ENCODE measurements at regions not wholly inside any gene's neighbourhood (a gene's known extent, or its start where the extent isn't known, plus 50 kb on each side); places are given as distances from the start of the nearest gene placed in this dataset.

DNA sequence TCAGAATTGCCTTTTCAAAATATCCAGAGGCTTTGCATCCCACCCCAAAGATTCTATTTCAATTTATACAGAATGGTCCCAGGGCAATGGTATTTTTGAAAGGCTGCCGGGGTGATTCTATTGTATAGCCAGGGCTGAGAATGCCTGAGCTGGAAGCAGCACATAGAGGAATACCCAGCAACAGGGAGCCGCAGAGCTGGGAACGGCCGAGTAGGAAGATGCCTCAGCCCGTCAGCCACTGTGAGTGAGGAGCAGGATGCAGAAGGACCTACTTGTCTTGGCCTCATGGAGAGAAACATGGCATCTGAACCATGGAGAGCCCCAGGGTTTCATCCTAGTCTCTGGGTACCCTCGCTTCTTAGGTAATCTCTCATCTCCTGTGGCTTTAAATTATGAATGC, 170.8 kb upstream of the FHL2 start:
- DNase-seq (ENCODE audit: low read depth): no peak
- H3K4me3 ChIP-seq (ENCODE audit: low read depth, low read length): no peak overlapping the region
- TF ChIP-seq, protein P1, sequence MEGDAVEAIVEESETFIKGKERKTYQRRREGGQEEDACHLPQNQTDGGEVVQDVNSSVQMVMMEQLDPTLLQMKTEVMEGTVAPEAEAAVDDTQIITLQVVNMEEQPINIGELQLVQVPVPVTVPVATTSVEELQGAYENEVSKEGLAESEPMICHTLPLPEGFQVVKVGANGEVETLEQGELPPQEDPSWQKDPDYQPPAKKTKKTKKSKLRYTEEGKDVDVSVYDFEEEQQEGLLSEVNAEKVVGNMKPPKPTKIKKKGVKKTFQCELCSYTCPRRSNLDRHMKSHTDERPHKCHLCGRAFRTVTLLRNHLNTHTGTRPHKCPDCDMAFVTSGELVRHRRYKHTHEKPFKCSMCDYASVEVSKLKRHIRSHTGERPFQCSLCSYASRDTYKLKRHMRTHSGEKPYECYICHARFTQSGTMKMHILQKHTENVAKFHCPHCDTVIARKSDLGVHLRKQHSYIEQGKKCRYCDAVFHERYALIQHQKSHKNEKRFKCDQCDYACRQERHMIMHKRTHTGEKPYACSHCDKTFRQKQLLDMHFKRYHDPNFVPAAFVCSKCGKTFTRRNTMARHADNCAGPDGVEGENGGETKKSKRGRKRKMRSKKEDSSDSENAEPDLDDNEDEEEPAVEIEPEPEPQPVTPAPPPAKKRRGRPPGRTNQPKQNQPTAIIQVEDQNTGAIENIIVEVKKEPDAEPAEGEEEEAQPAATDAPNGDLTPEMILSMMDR (IDR thresholded peaks at IDR 0.05; ENCODE audit: insufficient read depth, low read depth, low read length): no peak

DNA sequence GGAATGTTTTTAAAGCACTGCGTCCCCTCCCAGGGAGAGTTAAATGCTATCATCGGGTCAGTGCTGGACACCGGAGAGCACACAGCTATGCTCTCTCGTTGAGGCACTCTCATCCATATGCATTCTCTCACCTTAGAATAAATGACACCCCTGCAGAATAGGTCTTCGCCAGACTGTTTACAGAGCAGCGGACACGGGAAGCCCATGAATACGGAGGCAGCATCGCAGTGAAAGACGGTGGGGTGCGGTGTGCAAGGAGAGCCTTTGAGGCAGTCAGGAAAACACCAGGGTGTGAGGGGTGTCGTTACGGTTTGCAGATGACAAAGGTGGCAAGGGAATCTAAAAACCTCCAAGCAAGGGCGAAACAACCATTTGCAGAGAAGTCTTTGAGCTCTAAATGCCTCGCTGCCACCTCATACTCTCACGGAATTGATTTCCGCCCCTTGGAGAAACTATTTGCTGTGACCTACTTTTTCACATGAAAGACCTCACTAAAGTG, 169.2 kb upstream of the FHL2 start:
- no peak overlapping the region for H3K4me3 ChIP-seq (ENCODE audit: low read depth, low read length)
- TF ChIP-seq, protein P1 (IDR thresholded peaks at IDR 0.05; ENCODE audit: insufficient read depth, low read depth, low read length): no peak
- no peak for DNase-seq (ENCODE audit: low read depth)

DNA sequence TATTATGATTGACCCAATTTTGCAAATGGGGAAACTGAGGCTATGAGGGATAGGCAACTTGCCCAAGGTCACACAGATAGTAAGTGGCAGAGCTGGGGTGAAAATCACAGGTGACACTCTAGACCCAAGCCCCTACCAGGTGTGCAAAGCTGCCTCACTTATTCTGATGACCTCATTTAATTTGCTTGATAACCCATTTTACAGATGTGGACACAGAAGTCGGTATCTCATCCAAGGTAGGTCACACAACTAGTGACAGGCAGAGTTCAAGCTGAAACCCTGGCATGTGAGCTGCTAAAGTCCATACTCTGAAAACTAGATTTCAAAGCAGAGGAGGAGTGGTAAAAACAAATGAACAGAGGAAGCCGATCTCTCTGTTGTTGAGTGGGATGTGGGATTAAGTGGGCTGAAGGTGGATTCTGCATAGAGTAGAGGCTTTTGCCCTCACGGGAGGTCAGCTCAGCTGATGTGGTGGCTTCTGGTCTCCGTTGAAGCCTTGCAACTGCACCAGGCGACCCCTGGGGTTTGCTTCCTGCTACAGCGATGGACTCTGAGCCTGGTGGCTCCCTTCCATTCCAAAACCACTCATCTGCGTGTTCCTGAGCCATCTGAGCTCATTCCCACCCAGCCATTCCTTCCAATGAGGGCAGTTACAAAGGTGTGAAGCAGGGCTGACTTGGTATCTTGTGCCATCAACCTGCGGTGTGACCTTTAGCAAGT, 164.3 kb upstream of the FHL2 start:
- no peak for DNase-seq (ENCODE audit: low read depth)
- TF ChIP-seq, protein P1 (IDR thresholded peaks at IDR 0.05; ENCODE audit: insufficient read depth, low read depth, low read length): no peak

DNA sequence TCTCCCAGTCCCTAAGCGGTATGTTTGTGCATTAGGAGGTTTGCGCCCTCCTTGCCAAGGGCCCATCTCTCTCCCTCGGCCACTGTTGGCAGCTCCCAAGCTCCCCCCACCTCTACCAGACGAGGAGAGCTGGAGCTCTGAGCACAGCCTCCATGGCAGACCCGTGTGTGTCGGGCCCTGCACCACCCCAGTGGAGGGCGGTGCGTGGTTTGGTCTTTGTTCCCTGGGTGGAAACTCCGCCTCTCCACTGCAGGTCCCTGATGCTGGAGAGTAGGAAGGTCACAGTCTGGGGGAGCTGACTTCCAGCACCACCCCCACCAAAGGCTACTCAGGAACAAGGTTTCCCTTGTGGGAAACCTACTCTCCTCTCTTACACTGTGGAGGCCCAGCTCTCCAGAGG, 162.6 kb upstream of the FHL2 start:
- H3K4me3 ChIP-seq (ENCODE audit: low read depth, low read length): no peak overlapping the region
- TF ChIP-seq, protein P1 (IDR thresholded peaks at IDR 0.05; ENCODE audit: insufficient read depth, low read depth, low read length): no peak
- no peak for DNase-seq (ENCODE audit: low read depth)

More for the DNA sequence above, 164.3 kb upstream of the FHL2 start:
- H3K4me3 ChIP-seq (ENCODE audit: low read depth, low read length): no peak overlapping the region

DNA sequence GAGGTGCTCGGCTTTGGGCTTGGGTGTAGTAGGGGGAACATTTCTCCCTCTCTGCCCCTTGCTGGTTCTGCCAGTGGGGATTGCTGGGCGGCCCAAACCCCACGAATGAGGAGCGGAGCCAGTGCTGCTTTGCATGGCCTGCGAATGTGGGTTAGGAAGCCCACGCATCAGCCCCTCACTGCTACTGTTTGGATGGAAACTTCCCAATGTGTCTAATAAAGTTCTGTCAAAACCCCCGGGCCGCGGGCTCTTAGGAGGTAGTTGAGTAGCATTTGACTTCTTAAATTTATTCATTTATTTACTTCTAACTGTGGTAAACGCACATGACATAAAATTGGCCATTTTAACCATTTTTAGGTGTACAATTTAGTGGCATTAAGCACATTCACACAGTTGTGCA, 161.3 kb upstream of the FHL2 start:
- DNase-seq (ENCODE audit: low read depth): no peak
- H3K4me3 ChIP-seq (ENCODE audit: low read depth, low read length): no peak overlapping the region
- TF ChIP-seq, protein P1 (IDR thresholded peaks at IDR 0.05; ENCODE audit: insufficient read depth, low read depth, low read length): no peak

DNA sequence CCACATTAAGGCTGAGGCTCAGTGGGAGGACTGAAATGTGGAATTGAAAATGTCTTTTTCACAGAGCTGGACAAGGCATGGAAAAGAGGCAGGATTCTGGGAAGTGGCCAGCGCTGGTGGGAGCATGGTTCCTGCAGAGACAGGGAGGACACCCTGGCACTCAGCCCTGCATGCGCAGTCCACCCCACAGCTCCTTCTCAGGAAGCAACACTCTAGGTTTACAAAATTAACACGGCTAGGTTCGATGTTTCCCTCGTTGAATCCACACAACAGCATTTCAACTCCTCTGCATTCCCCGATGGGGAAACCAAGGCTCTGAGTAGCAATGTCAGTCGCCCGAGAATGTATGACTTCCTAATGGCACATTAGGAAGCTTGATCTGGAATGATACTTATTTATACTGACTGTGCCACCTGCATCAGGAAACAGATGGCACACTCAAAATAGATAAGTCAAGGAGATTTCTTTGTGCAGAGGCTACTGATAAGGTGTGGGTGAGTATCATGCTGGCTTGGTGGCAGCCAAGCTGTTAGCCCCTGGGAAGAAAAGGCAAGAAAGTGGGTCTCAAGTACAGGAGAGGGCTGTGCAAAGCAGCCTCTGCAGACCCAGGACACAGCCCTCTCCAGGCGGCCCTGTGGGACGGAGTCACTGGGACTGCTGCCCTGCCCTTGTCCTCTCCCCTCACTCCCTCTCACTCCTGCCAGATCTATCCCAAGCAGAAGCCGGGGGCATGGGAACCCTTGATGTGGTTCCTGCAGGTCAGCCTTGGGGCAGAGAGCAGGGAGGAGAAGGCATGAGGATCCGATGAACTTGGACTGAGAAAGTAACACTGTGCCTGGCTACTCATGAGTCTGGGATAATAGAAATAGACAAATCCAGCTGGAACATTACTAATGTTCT, 158.4 kb upstream of the FHL2 start:
- H3K4me3 ChIP-seq (ENCODE audit: low read depth, low read length): no peak overlapping the region
- TF ChIP-seq, protein P1 (IDR thresholded peaks at IDR 0.05; ENCODE audit: insufficient read depth, low read depth, low read length): no peak
- peak; percentile 48 for DNase-seq (ENCODE audit: low read depth)
